Iris pigment epithelial cell (primary cell): ENCODE measurements at regions not wholly inside any gene's neighbourhood (a gene's known extent, or its start where the extent isn't known, plus 50 kb on each side); places are given as distances from the start of the nearest gene placed in this dataset.

Experiments used
- DNase-seq: peaks from one replicate; pipeline ENCODE4 v3.0.0-alpha.2; 2011; ENCODE audit warnings: low read depth

DNA sequence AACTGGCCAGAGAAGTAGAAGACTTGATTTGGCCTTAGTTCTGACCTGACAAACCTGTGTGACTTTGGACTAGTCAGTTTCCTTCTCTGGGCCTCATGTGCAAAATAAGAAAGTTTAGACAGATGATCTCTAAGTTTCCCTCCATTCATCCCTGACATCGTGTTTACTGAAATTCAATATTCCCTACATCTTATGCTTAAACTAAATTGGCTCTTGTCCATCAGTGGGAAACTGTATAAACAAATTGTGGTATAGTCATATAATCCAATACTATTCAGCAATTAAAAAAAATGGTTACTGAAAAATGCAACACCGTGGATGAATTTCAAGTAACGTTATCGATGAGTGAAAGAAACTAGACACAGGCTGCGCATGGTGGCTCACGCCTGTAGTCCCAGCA lies 64.4 kb upstream of the HRH1 start:
- peak; percentile 23 for DNase-seq

DNA sequence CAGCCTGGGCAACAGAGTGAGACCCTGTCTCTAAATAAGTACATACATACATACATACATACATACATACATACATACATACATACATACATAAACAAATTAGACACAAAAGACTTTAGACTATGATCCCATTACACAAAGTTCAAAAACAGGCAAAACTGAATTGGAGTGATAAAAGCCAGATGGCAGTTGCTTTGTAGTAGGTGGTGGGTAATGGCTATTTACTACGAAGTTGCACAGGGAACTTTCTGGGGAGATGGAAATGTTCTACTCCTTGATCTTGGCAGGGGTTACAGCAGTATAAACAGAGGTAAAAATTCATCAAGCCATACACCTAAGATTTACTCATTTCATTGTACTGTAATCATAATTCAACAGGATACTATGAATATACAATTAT lies 63.7 kb upstream of the HRH1 start:
- DNase-seq: no peak

GRCh38 chr3:11091088-11091590 lies 63.2 kb upstream of the HRH1 start:
- no peak for DNase-seq

GRCh38 chr3:11091791-11092190 lies 62.5 kb upstream of the HRH1 start:
- DNase-seq: no peak

DNA sequence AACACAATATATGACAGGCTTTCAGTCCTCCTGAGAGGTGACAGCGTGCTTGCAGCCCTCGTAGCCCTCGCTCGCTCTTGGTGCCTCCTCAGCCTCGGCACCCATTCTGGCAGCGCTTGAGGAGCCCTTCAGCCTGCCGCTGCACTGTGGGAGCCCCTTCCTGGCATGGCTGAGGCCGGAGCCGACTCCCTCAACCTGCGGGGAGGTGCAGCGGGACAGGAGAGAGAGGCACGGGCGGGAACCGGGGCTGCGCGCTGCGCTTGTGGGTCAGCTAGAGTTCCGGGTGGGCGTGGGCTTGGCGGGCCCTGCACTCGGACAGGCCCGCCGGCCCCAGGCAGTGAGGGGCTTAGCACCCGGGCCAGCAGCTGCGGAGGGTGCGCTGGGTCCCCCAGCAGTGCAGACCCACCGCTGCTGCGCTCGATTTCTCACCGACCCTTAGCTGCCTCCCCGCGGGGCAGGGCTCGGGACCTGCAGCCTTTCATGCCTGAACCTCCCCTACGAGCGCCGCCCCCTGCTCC lies 60.4 kb upstream of the HRH1 start:
- no peak for DNase-seq

- peak; percentile 34 for DNase-seq
Observed at GRCh38 chr3:11095932-11096265, 58.4 kb upstream of the HRH1 start.

DNA sequence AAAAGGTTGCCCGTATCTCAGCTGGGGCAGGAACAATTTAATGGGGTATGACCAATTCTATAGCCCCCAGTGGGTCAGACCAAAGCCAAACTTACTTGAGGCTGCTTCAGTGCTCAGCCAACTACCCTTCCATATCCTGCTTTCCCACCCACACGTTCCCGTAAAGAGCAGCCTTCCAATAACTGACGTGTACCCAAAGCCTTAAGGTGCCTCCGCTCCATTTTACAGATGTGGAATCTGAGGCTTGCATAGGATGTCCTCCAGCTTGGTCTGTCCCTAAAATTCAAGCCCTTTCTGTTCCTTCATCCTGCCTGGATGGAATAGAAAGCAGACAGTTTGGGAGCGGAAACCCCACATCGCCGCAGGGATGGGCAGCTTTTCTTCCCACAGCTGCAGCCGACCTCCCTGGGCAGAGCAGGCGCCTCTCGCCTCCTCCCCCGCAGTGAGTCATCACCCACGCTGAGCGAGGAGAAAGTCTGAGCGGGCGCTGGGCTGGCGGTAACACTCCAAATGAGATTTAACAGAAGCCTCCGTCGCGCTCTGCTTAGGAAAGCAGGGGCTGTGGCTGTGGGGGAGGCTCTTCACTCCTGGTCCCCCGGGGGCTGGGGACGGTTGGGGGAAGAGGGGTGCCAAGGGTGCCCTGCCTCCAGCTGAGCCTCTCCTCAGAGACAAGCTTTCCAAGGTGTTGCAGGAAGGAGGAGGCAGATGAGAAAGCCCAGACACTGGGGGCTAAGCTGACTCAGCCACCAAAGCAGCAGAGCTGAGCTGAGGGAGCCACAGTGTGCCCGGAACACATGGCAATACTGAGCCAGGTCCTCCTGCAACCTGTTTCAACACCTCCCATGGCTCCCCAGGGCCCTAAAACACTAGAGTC lies 57.8 kb upstream of the HRH1 start:
- DNase-seq: peak; percentile 92

- DNase-seq: peak; percentile 27
Observed at GRCh38 chr3:11099306-11099705, 55.0 kb upstream of the HRH1 start.
